Fibroblast of mammary gland (primary cell): ENCODE measurements at regions not wholly inside any gene's neighbourhood (a gene's known extent, or its start where the extent isn't known, plus 50 kb on each side); places are given as distances from the start of the nearest gene placed in this dataset.

Experiments
- DNase-seq: peaks from one replicate; pipeline ENCODE4 v3.0.0-alpha.2; 2010; ENCODE audit warnings: low read depth
- H3K4me3 ChIP-seq: 2 replicates; pipeline ENCODE4 v1.5.1; 2011; ENCODE audit warnings: low read depth, mild to moderate bottlenecking, low read length, moderate library complexity; ENCODE audit not compliant: control insufficient read depth
- TF ChIP-seq, protein P1 (sequence below): conservative IDR thresholded peaks from 2 replicates; pipeline ENCODE4 v1.5.1; 2011; ENCODE audit warnings: low read depth, low read length, inconsistent platforms; ENCODE audit not compliant: control insufficient read depth, insufficient read depth

DNA sequence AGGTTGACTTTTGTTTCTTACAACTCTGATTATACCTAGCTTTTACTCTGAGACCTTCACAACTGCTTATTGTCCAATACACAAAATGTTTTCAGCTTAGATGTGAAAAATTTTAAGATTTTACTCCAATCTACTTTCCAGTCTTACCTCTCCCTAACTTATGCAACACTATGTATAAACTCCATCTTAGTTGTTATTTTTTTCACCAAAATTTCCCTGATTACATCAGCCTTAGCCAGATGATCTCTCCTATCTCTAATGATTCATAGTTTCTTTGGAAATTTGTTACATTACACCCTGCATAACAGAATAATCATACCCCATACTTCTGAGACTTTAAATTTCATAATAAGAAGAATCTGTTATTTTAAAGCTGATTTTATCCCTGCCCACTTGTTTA, 621.0 kb upstream of the ANO3 start:
- DNase-seq, result no peak
- no peak overlapping the region for H3K4me3 ChIP-seq
- TF ChIP-seq, protein P1, sequence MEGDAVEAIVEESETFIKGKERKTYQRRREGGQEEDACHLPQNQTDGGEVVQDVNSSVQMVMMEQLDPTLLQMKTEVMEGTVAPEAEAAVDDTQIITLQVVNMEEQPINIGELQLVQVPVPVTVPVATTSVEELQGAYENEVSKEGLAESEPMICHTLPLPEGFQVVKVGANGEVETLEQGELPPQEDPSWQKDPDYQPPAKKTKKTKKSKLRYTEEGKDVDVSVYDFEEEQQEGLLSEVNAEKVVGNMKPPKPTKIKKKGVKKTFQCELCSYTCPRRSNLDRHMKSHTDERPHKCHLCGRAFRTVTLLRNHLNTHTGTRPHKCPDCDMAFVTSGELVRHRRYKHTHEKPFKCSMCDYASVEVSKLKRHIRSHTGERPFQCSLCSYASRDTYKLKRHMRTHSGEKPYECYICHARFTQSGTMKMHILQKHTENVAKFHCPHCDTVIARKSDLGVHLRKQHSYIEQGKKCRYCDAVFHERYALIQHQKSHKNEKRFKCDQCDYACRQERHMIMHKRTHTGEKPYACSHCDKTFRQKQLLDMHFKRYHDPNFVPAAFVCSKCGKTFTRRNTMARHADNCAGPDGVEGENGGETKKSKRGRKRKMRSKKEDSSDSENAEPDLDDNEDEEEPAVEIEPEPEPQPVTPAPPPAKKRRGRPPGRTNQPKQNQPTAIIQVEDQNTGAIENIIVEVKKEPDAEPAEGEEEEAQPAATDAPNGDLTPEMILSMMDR, result no peak

DNA sequence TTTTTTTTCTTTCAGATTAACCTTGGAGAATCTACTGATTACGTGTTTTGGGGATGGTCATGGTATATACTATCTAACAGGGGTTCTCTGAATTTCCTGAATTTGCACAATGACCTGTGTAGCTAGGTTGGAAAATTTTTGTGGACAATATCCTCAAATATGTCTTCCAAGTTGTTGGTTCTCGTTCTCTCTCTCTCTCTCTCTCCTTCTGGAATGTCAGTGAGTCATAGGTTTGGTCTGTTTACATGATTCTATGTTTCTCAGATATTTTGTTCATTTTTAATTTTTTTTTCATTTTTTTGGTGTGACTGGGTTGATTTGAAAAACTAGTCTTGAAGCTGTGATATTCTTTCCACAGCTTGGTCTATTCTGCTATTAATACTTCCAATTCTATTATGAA, 604.0 kb upstream of the ANO3 start:
- no peak overlapping the region for H3K4me3 ChIP-seq
- TF ChIP-seq, protein P1, result no peak
- no peak for DNase-seq

DNA sequence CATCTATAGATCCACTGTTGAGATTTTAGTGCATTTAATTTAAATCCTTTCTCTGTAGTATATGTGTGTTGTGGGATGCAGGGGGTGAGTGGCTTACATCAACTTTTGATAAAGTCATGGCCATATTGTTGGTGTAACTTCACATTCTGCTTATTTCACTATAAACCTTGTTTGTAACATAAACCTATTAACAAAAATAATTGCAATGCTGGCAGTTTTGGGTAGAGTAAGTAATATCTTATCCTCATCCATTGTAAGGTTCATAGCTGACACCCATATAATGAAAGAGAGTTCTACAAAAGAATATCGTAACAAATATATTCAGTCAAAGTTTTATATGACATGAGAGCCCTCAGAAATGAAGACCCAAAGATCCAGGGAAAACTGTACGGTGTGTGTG, 601.7 kb upstream of the ANO3 start:
- TF ChIP-seq, protein P1, result no peak
- no peak overlapping the region for H3K4me3 ChIP-seq
- no peak for DNase-seq

DNA sequence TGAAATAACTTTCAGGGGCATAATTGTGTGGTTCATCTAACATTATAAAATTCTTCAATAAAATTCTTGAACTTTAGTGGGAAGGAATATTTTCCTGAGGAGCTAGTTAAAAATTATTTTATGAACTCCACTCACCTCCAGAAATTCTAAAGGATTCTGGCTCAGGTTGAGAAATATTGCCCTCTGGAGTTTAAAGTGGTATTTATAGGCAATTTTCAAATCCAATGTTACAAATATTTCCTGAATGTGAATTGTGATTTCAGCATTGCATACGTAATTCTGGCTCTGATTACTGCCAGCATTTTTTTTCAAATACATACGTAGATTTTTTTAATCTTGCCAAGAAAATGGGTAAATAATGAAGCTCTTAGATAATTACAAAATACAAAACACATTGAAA, 598.2 kb upstream of the ANO3 start:
- no peak overlapping the region for H3K4me3 ChIP-seq
- DNase-seq, result no peak
- TF ChIP-seq, protein P1, result no peak

DNA sequence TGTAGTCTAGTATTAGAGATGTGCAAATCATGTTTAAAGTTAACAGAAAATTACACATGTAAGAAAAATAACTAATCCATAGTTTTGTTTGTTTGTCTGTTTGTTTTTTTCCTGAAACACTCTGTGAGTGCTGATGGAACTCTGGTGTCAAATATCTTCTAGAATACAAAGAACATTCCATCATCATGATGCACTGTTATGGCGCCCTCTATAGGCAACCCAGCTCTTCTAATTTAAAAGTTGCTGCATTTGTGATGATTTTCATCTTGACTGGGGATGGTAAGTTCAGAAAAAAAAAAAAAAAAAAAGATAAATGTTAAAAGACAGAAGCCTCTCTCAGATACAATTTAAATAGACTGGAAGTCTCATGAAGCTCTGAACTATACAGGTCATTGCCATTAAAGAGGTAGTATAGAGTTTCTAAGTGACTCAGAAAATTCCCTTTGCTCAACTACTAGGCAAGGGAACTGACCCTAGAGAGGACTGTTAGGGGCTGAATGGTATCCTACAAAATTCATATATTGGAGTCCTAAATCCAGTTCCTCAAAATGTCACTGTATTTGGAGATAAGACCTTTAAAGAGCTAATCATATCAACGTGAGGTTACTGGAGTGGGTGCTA, 597.2 kb upstream of the ANO3 start:
- peak; percentile 22 for DNase-seq
- H3K4me3 ChIP-seq, result no peak overlapping the region
- TF ChIP-seq, protein P1, result peak; percentile 35

DNA sequence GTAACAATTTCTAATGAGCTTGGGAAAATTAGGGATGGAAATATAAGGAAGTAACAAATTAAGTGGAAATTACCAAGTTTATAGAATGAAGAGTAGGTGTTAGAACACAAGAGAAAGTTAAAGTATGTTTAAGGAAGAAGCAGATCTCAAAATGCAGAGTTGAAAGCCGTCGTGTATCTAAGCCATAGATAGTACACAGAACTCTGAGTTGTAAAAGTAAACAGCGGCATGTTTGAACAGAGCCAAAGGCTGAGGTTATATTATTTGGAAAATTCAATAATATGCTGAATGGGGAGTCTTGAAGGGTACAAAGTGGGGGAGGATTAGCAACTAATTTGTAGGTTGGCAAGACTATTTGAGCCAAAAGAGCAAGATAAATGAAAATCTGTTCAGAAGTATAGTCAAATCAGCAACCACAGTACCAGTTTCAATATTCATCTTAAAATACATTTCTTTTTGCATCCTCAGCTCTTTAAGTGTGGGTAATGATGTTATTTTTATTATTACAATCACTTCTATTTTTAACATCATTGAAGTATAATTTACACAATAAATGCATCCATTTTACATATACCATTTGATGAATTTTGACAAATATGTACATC, 594.8 kb upstream of the ANO3 start:
- DNase-seq, result no peak
- no peak overlapping the region for H3K4me3 ChIP-seq
- TF ChIP-seq, protein P1, result no peak

DNA sequence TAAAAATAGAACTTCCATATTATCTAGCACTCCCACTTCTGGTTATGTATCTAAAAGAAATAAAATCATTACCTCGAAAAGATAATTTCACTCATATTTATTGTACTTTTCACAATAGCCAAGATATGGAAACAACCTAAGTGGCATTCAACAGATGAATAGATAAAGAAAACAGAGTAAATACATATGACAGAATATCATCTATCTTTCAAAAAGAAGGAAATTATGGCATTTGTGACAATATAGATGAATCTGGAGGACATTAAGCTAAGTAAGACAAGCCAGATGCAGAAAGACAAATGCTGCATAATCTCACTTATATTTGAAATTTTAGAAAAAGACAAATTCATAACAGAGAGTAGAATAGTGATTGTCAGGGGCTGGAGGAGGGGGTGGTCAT, 590.0 kb upstream of the ANO3 start:
- TF ChIP-seq, protein P1, result no peak
- DNase-seq, result no peak
- no peak overlapping the region for H3K4me3 ChIP-seq
